IMR-90 (cell line): ENCODE measurements at regions not wholly inside any gene's neighbourhood (a gene's known extent, or its start where the extent isn't known, plus 50 kb on each side); places are given as distances from the start of the nearest gene placed in this dataset.

Experiments used
- ATAC-seq: fragments of 200-7000 bp; cut with Tn5 transposase; 2 replicates; pipeline ENCODE4 v1.9.1; 2020; ENCODE audit warnings: low read depth, mild to moderate bottlenecking, moderate library complexity
- BruUV-seq: library from RNA; stranded (reverse); fragments of 400-500 nt; replicated peaks from 2 replicates; lab custom pipeline; 2021; lab: Mats Ljungman, UMichigan
- CTCF ChIA-PET: fragments of 300-600 bp; formaldehyde crosslinking; extraction: SDS; loops from one replicate; lab custom pipeline; 2021; ENCODE audit warnings: antibody characterized with exemption; lab: Yijun Ruan, JAX
- POLR2A ChIA-PET: fragments of 300-600 bp; sonication (Branson Sonifier 250); formaldehyde crosslinking; loops from one replicate; lab custom pipeline; 2022; ENCODE audit warnings: antibody characterized with exemption; ENCODE audit not compliant: unreplicated experiment; lab: Charles Lee
- DNase-seq: peaks from one replicate; pipeline ENCODE4 v3.0.0; 2013
- H2AFZ ChIP-seq: replicated peaks from 2 replicates; pipeline ENCODE3; 2013; ENCODE audit warnings: low read length, mild to moderate bottlenecking; ENCODE audit not compliant: poor library complexity
- H2AK5ac ChIP-seq: 2 replicates; pipeline ENCODE4 v1.6.1; 2013; ENCODE audit warnings: low read depth, low read length, inconsistent platforms
- H2AK9ac ChIP-seq: replicated peaks from 2 replicates; pipeline ENCODE3; 2013; ENCODE audit warnings: mild to moderate bottlenecking, low read depth, low read length, moderate library complexity; ENCODE audit not compliant: poor library complexity
- H2BK120ac ChIP-seq: 2 replicates; pipeline ENCODE4 v1.6.1; 2013; ENCODE audit warnings: low read depth, low read length, inconsistent platforms
- H2BK15ac ChIP-seq: 3 replicates; pipeline ENCODE4 v1.6.1; 2013; ENCODE audit warnings: low read depth, low read length, inconsistent platforms
- H2BK20ac ChIP-seq: 2 replicates; pipeline ENCODE4 v1.6.1; 2013; ENCODE audit warnings: low read depth, mild to moderate bottlenecking, inconsistent platforms, low read length, moderate library complexity
- H2BK5ac ChIP-seq: 2 replicates; pipeline ENCODE4 v1.6.1; 2013; ENCODE audit warnings: mild to moderate bottlenecking, low read depth, low read length, inconsistent platforms; ENCODE audit not compliant: poor library complexity, severe bottlenecking
- H3K14ac ChIP-seq: replicated peaks from 2 replicates; pipeline ENCODE4 v1.6.1; 2013; ENCODE audit warnings: low read depth, low read length, inconsistent platforms
- H3K18ac ChIP-seq: 2 replicates; pipeline ENCODE4 v1.6.1; 2013; ENCODE audit warnings: low read depth, low read length, control low read depth
- H3K23ac ChIP-seq: 2 replicates; pipeline ENCODE4 v1.6.1; 2013; ENCODE audit warnings: low read depth, low read length, inconsistent platforms
- H3K27ac ChIP-seq: 2 replicates; pipeline ENCODE4 v1.5.1; 2013; ENCODE audit warnings: mild to moderate bottlenecking, control low read depth, low read length; ENCODE audit not compliant: insufficient read depth
- H3K27me3 ChIP-seq: 2 replicates; pipeline ENCODE4 v1.6.1; 2013; ENCODE audit warnings: low read length; ENCODE audit not compliant: control insufficient read depth, insufficient read depth
- H3K36me3 ChIP-seq: 2 replicates; pipeline ENCODE4 v1.6.1; 2013; ENCODE audit warnings: low read length, mixed read lengths; ENCODE audit not compliant: control insufficient read depth, insufficient read depth
- H3K4ac ChIP-seq: 2 replicates; pipeline ENCODE4 v1.6.1; 2013; ENCODE audit warnings: low read depth, low read length, inconsistent platforms
- H3K4me1 ChIP-seq: 2 replicates; pipeline ENCODE4 v1.6.1; 2013; ENCODE audit warnings: low read length, mixed read lengths; ENCODE audit not compliant: control insufficient read depth, insufficient read depth
- H3K4me2 ChIP-seq: 2 replicates; pipeline ENCODE4 v1.6.1; 2013; ENCODE audit warnings: low read depth, mild to moderate bottlenecking, control low read depth, low read length, moderate library complexity
- H3K4me3 ChIP-seq: 2 replicates; pipeline ENCODE4 v1.5.1; 2013; ENCODE audit warnings: low read depth, mild to moderate bottlenecking, control low read depth, low read length, moderate library complexity; ENCODE audit not compliant: insufficient read depth
- H3K56ac ChIP-seq: 2 replicates; pipeline ENCODE4 v1.6.1; 2013; ENCODE audit warnings: low read length, inconsistent platforms; ENCODE audit not compliant: insufficient read depth; ENCODE audit errors: extremely low read depth
- H3K79me1 ChIP-seq, 2 experiments: 2 replicates each; pipeline ENCODE4 v1.6.1; 2013; ENCODE audit warnings: low read length in 2 of 2, inconsistent platforms in 1 of 2, low read depth in 1 of 2
- H3K9ac ChIP-seq: 2 replicates; pipeline ENCODE4 v1.6.1; 2013; ENCODE audit warnings: low read depth, low read length, control low read depth
- H3K9me1 ChIP-seq: 2 replicates; pipeline ENCODE4 v1.6.1; 2013; ENCODE audit warnings: low read length, inconsistent platforms; ENCODE audit not compliant: insufficient read depth
- H3K9me3 ChIP-seq: 2 replicates; pipeline ENCODE4 v1.6.1; 2013; ENCODE audit warnings: low read length; ENCODE audit not compliant: control insufficient read depth, insufficient read depth
- H4K20me1 ChIP-seq: 2 replicates; pipeline ENCODE4 v1.6.1; 2013; ENCODE audit warnings: low read length, inconsistent platforms; ENCODE audit not compliant: insufficient read depth
- H4K5ac ChIP-seq: 2 replicates; pipeline ENCODE4 v1.6.1; 2013; ENCODE audit warnings: mild to moderate bottlenecking, low read depth, low read length, control low read depth
- H4K8ac ChIP-seq, 2 experiments: 2 replicates each; pipeline ENCODE4 v1.6.1; 2013; ENCODE audit warnings: low read depth in 2 of 2, low read length in 2 of 2, control low read depth in 1 of 2, inconsistent platforms in 1 of 2
- H4K91ac ChIP-seq: 2 replicates; pipeline ENCODE4 v1.6.1; 2013; ENCODE audit warnings: low read depth, low read length, inconsistent platforms; ENCODE audit not compliant: insufficient read depth
- BHLHE40 ChIP-seq: fragments of 150-350 bp; IDR thresholded peaks from 2 replicates; pipeline ENCODE4 v1.6.1; 2016; ENCODE audit warnings: mild to moderate bottlenecking, low read depth, low read length
- CEBPB ChIP-seq: IDR thresholded peaks from 2 replicates; pipeline ENCODE4 v1.6.1; 2012; ENCODE audit warnings: low read depth, low read length, improper control_type of control experiment
- CHD1 ChIP-seq: IDR thresholded peaks from 2 replicates; pipeline ENCODE4 v1.6.1; 2012; ENCODE audit warnings: low read depth, low read length, improper control_type of control experiment
- FOS ChIP-seq: fragments of 150-350 bp; IDR thresholded peaks from 2 replicates; pipeline ENCODE4 v1.6.1; 2016; ENCODE audit warnings: low read depth, low read length
- MAZ ChIP-seq: IDR thresholded peaks from 2 replicates; pipeline ENCODE4 v1.6.1; 2012; ENCODE audit warnings: low read depth, mild to moderate bottlenecking, low read length, improper control_type of control experiment, moderate library complexity, borderline replicate concordance
- MXI1 ChIP-seq: IDR thresholded peaks from 2 replicates; pipeline ENCODE4 v1.6.1; 2012; ENCODE audit warnings: low read depth, mild to moderate bottlenecking, low read length, moderate library complexity, borderline replicate concordance
- NFE2L2 ChIP-seq: fragments of 150-350 bp; IDR thresholded peaks from 2 replicates; pipeline ENCODE4 v1.6.1; 2016; ENCODE audit warnings: low read depth, mild to moderate bottlenecking, low read length
- POLR2A ChIP-seq: IDR thresholded peaks from 2 replicates; pipeline ENCODE4 v1.6.1; 2012; ENCODE audit warnings: mild to moderate bottlenecking, low read depth, low read length
- RCOR1 ChIP-seq: IDR thresholded peaks from 2 replicates; pipeline ENCODE4 v1.6.1; 2012; ENCODE audit warnings: mild to moderate bottlenecking, low read length, improper control_type of control experiment; ENCODE audit not compliant: insufficient replicate concordance
- RFX5 ChIP-seq: IDR thresholded peaks from 2 replicates; pipeline ENCODE4 v1.8.0; 2012; ENCODE audit warnings: low read depth, mild to moderate bottlenecking, low read length, moderate library complexity
- SMC3 ChIP-seq: fragments of 150-350 bp; IDR thresholded peaks from 2 replicates; pipeline ENCODE4 v1.6.1; 2016; ENCODE audit warnings: low read depth, mild to moderate bottlenecking, antibody characterized with exemption, low read length, moderate library complexity
- WGBS, 2 experiments: methylation state at CpG; one replicate each; pipeline versions ENCODE4 v1.1.5 to v1.1.7; 2013; ENCODE audit warnings: missing lambda C conversion rate in 2 of 2; ENCODE audit not compliant: insufficient read length in 1 of 2; ENCODE audit errors: extremely low coverage in 2 of 2; 5-methylcytosine and 5-hydroxymethylcytosine counted together
- dilution Hi-C: fragments of 300-500 bp; cut with HindIII; formaldehyde crosslinking; loops from one replicate; pipeline ENCODE4 v1.14.3; 2018; ENCODE audit warnings: low sequenced_read_pairs; ENCODE audit not compliant: unreplicated experiment
- in situ Hi-C: fragments of 300-500 bp; cut with MboI; formaldehyde crosslinking; loops from 3 replicates; pipeline ENCODE4 v1.14.3; 2019; ENCODE audit warnings: low sequenced_read_pairs, inconsistent platforms, mixed read lengths
- intact Hi-C: fragments of 100-400 bp; cut with micrococcal nuclease; formaldehyde crosslinking; loops from 2 replicates; pipeline ENCODE4 v1.10.0; 2022
- TF ChIP-seq, protein P1 (sequence below): conservative IDR thresholded peaks from 2 replicates; pipeline ENCODE4 v1.5.1; 2012; ENCODE audit warnings: mild to moderate bottlenecking, low read depth, low read length, improper control_type of control experiment
- TF ChIP-seq, protein P2 (sequence below): fragments of 150-350 bp; IDR thresholded peaks from 2 replicates; pipeline ENCODE4 v1.6.1; 2016; ENCODE audit warnings: low read depth, mild to moderate bottlenecking, low read length, moderate library complexity, borderline replicate concordance

DNA sequence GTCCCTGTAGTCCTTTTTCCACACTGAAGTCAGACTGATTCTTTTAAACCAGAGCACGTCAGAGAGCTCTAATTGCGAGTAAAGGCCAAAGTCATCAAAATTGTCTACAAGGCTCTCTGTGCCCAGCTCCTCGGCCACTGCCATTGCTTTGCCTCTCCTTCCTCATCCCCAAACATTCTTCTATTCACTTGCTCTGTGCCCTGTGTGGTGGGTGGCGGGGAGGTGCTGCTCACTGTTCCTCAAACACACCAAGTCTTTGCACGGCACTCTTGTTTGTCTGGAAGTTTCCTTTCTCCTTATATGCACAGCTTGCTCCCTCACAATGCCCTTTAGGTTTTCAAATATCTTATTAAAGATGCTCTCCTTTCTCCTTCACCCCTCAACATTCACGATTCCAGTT, 100.1 kb upstream of the FSHR start:
- no peak overlapping the region for H3K56ac ChIP-seq
- POLR2A ChIA-PET: no interaction called here
- no peak overlapping the region for H4K91ac ChIP-seq
- H3K27me3 ChIP-seq: no peaks in the 10 kb centered on the region
- H3K9ac ChIP-seq: no peak overlapping the region
- no peak overlapping the region for H4K8ac ChIP-seq
- ATAC-seq: no peak
- dilution Hi-C loops (no loop called here), in situ Hi-C loops (no loop called here), intact Hi-C loops (loop anchor here (2.0 to 5.0 kb wide), 2 partner anchors 297 to 654 kb away; no protein-coding TSS in a partner anchor)
- no peaks in the 10 kb centered on the region for H3K36me3 ChIP-seq
- WGBS, 2 experiments: 100% methylated on average over 1 of the region's 6 CpGs; no CpG with 5 or more reads in 1 of the 2 experiments
- no TSS peak for BruUV-seq
- no peaks in the 10 kb centered on the region for H3K79me1 ChIP-seq
- CTCF ChIA-PET: interaction anchor here (1.6 kb wide), 1 partner anchor 1148 kb away, joined by 4 read pairs; no protein-coding TSS in a partner anchor
- H3K18ac ChIP-seq: no peak overlapping the region
- H3K14ac ChIP-seq: no peak overlapping the region
- H3K27ac ChIP-seq: no peak overlapping the region
- no peak overlapping the region for H3K4ac ChIP-seq
- H2BK15ac ChIP-seq: no peak overlapping the region
- H3K4me3 ChIP-seq: no peak overlapping the region
- H2AK5ac ChIP-seq: no peak overlapping the region
- H2BK120ac ChIP-seq: no peak overlapping the region
- H4K5ac ChIP-seq: no peak overlapping the region
- H4K20me1 ChIP-seq: no peaks in the 10 kb centered on the region
- no peaks in the 10 kb centered on the region for H3K4me1 ChIP-seq
- H2BK5ac ChIP-seq: no peak overlapping the region
- H2AFZ ChIP-seq: no peak overlapping the region
- no peak for DNase-seq
- no peaks in the 10 kb centered on the region for H3K9me3 ChIP-seq
- no peaks in the 10 kb centered on the region; the same call in 1 of the 2 replicates for H3K9me1 ChIP-seq
- no peak overlapping the region for H2BK20ac ChIP-seq
- no peak overlapping the region for H3K4me2 ChIP-seq
- TF ChIP-seq BHLHE40 (no peak), FOS (no peak), MXI1 (no peak), POLR2A (no peak), RCOR1 (no peak), NFE2L2 (no peak), CEBPB (no peak), MAZ (no peak), CHD1 (no peak), SMC3 (no peak), RFX5 (no peak)
- TF ChIP-seq, protein P1, sequence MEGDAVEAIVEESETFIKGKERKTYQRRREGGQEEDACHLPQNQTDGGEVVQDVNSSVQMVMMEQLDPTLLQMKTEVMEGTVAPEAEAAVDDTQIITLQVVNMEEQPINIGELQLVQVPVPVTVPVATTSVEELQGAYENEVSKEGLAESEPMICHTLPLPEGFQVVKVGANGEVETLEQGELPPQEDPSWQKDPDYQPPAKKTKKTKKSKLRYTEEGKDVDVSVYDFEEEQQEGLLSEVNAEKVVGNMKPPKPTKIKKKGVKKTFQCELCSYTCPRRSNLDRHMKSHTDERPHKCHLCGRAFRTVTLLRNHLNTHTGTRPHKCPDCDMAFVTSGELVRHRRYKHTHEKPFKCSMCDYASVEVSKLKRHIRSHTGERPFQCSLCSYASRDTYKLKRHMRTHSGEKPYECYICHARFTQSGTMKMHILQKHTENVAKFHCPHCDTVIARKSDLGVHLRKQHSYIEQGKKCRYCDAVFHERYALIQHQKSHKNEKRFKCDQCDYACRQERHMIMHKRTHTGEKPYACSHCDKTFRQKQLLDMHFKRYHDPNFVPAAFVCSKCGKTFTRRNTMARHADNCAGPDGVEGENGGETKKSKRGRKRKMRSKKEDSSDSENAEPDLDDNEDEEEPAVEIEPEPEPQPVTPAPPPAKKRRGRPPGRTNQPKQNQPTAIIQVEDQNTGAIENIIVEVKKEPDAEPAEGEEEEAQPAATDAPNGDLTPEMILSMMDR: no peak
- TF ChIP-seq, protein P2, sequence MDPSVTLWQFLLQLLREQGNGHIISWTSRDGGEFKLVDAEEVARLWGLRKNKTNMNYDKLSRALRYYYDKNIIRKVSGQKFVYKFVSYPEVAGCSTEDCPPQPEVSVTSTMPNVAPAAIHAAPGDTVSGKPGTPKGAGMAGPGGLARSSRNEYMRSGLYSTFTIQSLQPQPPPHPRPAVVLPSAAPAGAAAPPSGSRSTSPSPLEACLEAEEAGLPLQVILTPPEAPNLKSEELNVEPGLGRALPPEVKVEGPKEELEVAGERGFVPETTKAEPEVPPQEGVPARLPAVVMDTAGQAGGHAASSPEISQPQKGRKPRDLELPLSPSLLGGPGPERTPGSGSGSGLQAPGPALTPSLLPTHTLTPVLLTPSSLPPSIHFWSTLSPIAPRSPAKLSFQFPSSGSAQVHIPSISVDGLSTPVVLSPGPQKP: no peak
- H3K23ac ChIP-seq: no peak overlapping the region
- H2AK9ac ChIP-seq: no peak overlapping the region
